HEK293 (cell line): ENCODE measurements at regions not wholly inside any gene's neighbourhood (a gene's known extent, or its start where the extent isn't known, plus 50 kb on each side); places are given as distances from the start of the nearest gene placed in this dataset.

Experiments used
- CTCF ChIA-PET: fragments of 350-600 bp; formaldehyde crosslinking; extraction: SDS; loops from one replicate; lab custom pipeline; 2021; ENCODE audit warnings: antibody characterized with exemption; lab: Yijun Ruan, JAX
- POLR2A ChIA-PET: fragments of 300-600 bp; formaldehyde crosslinking; extraction: SDS; loops from one replicate; lab custom pipeline; 2020; ENCODE audit warnings: antibody characterized with exemption, inconsistent platforms; lab: Yijun Ruan, JAX
- H3K27ac ChIP-seq: fragments of 200-500 bp; sonication (Bioruptor generic); 2 replicates; pipeline ENCODE4 v1.5.1; 2014; ENCODE audit warnings: low read depth, low read length, control low read depth, inconsistent platforms; ENCODE audit errors: extremely low read depth
- H3K36me3 ChIP-seq, 2 experiments: fragments of 200-500 bp in 1 of 2; sonication (Bioruptor generic) in 1 of 2; 1 replicate in 1 of 2; 2 replicates in 1 of 2; pipeline ENCODE4 v1.5.1; 2014 to 2017; ENCODE audit warnings: inconsistent platforms in 2 of 2, low read length in 2 of 2; ENCODE audit not compliant: control insufficient read depth in 2 of 2, insufficient read depth in 1 of 2
- H3K4me1 ChIP-seq: fragments of 200-500 bp; sonication (Bioruptor generic); 2 replicates; pipeline ENCODE4 v1.5.1; 2014; ENCODE audit warnings: mild to moderate bottlenecking, low read length, inconsistent platforms; ENCODE audit not compliant: control insufficient read depth, insufficient read depth
- H3K4me3 ChIP-seq: 2 replicates; pipeline ENCODE4 v1.5.1; 2011; ENCODE audit warnings: low read depth, mild to moderate bottlenecking, control low read depth, low read length, moderate library complexity
- H3K9me3 ChIP-seq: fragments of 200-500 bp; sonication (Bioruptor generic); 2 replicates; pipeline ENCODE4 v1.5.1; 2014; ENCODE audit warnings: low read depth, low read length, inconsistent platforms; ENCODE audit not compliant: control insufficient read depth, insufficient read depth
- GLI4 ChIP-seq: fragments of 450-650 bp; formaldehyde crosslinking; IDR thresholded peaks from 2 replicates; pipeline ENCODE4 v1.5.1; 2016; ENCODE audit warnings: missing biosample characterization, missing genetic modification characterization
- IKZF3 ChIP-seq: fragments of 450-650 bp; IDR thresholded peaks from 2 replicates; pipeline ENCODE4 v1.5.0; 2018; ENCODE audit warnings: missing biosample characterization, mild to moderate bottlenecking, missing genetic modification characterization, moderate library complexity
- KLF7 ChIP-seq: fragments of 450-650 bp; formaldehyde crosslinking; IDR thresholded peaks from 2 replicates; pipeline ENCODE4 v1.5.1; 2016; ENCODE audit warnings: missing biosample characterization, missing genetic modification characterization, borderline replicate concordance
- RBAK ChIP-seq: fragments of 450-650 bp; formaldehyde crosslinking; IDR thresholded peaks from 2 replicates; pipeline ENCODE4 v1.5.1; 2016; ENCODE audit warnings: missing biosample characterization, missing genetic modification characterization
- REST ChIP-seq: fragments of 450-650 bp; formaldehyde crosslinking; IDR thresholded peaks from 2 replicates; pipeline ENCODE4 v1.5.1; 2016; ENCODE audit warnings: missing biosample characterization, missing genetic modification characterization
- ZBTB11 ChIP-seq: fragments of 450-650 bp; formaldehyde crosslinking; conservative IDR thresholded peaks from 2 replicates; pipeline ENCODE4 v1.5.1; 2016; ENCODE audit warnings: low read depth, missing biosample characterization, missing genetic modification characterization
- ZBTB20 ChIP-seq: fragments of 450-650 bp; formaldehyde crosslinking; IDR thresholded peaks from 2 replicates; pipeline ENCODE4 v1.5.1; 2016; ENCODE audit warnings: missing biosample characterization, missing genetic modification characterization
- ZBTB6 ChIP-seq: fragments of 450-650 bp; formaldehyde crosslinking; IDR thresholded peaks from 2 replicates; pipeline ENCODE4 v1.5.1; 2017; ENCODE audit warnings: missing biosample characterization, missing genetic modification characterization
- ZNF121 ChIP-seq: fragments of 450-650 bp; formaldehyde crosslinking; IDR thresholded peaks from 2 replicates; pipeline ENCODE4 v1.5.1; 2016; ENCODE audit warnings: missing biosample characterization, missing genetic modification characterization
- ZNF175 ChIP-seq: fragments of 450-650 bp; formaldehyde crosslinking; IDR thresholded peaks from 2 replicates; pipeline ENCODE4 v1.5.1; 2016; ENCODE audit warnings: missing biosample characterization, missing genetic modification characterization
- ZNF18 ChIP-seq: fragments of 450-650 bp; formaldehyde crosslinking; IDR thresholded peaks from 2 replicates; pipeline ENCODE4 v1.5.1; 2016; ENCODE audit warnings: missing biosample characterization, missing genetic modification characterization
- ZNF391 ChIP-seq: fragments of 450-650 bp; formaldehyde crosslinking; IDR thresholded peaks from 2 replicates; pipeline ENCODE4 v1.5.1; 2016; ENCODE audit warnings: low read depth, missing biosample characterization, missing genetic modification characterization, borderline replicate concordance
- ZNF624 ChIP-seq: fragments of 450-650 bp; formaldehyde crosslinking; IDR thresholded peaks from 2 replicates; pipeline ENCODE4 v1.5.1; 2017; ENCODE audit warnings: missing biosample characterization, missing genetic modification characterization
- ZNF654 ChIP-seq: fragments of 450-650 bp; formaldehyde crosslinking; IDR thresholded peaks from 2 replicates; pipeline ENCODE4 v1.5.1; 2016; ENCODE audit warnings: low read depth, missing biosample characterization, missing genetic modification characterization
- ZNF707 ChIP-seq: fragments of 450-650 bp; formaldehyde crosslinking; IDR thresholded peaks from 2 replicates; pipeline ENCODE4 v1.5.1; 2016; ENCODE audit warnings: missing biosample characterization, missing genetic modification characterization
- ZNF837 ChIP-seq: fragments of 450-650 bp; formaldehyde crosslinking; IDR thresholded peaks from 2 replicates; pipeline ENCODE4 v1.5.1; 2016; ENCODE audit warnings: missing biosample characterization, missing genetic modification characterization
- ZSCAN18 ChIP-seq: fragments of 450-650 bp; formaldehyde crosslinking; IDR thresholded peaks from 2 replicates; pipeline ENCODE4 v1.5.1; 2016; ENCODE audit warnings: missing biosample characterization, missing genetic modification characterization

- H3K9me3 ChIP-seq = no peaks in the 10 kb centered on the region
- no peak for TF ChIP-seq ZNF18 (tag by site-specific recombination)
- TF ChIP-seq ZBTB6 = no peak
- no peak for TF ChIP-seq KLF7 (tag by site-specific recombination)
- TF ChIP-seq ZNF391 = no peak
- no peak for TF ChIP-seq ZNF654
- no peak for TF ChIP-seq ZBTB11 (tag by site-specific recombination)
- no peak for TF ChIP-seq ZNF624 (tag by site-specific recombination)
- no peak for TF ChIP-seq GLI4 (tag by site-specific recombination)
- TF ChIP-seq ZBTB20 (tag by site-specific recombination) = no peak
- no peak for TF ChIP-seq ZNF175 (tag by site-specific recombination)
- no peak for TF ChIP-seq ZNF707 (tag by site-specific recombination)
- H3K4me3 ChIP-seq = no peak overlapping the region
- POLR2A ChIA-PET = no interaction called here
- CTCF ChIA-PET = interaction anchor here (0.6 kb wide), 1 partner anchor 55 kb away, joined by 4 read pairs; no protein-coding TSS in a partner anchor
- H3K4me1 ChIP-seq = no peaks in the 10 kb centered on the region
- no peak overlapping the region for H3K27ac ChIP-seq
- no peaks in the 10 kb centered on the region for H3K36me3 ChIP-seq
Measured at GRCh38 chr6:141117874-141118273, 1014.9 kb upstream of the GJE1 start.

GRCh38 chr6:141110481-141110880, 1022.2 kb upstream of the GJE1 start:
- Histone ChIP-seq H3K4me1 (no peaks in the 10 kb centered on the region), H3K36me3 (no peaks in the 10 kb centered on the region), H3K9me3 (no peaks in the 10 kb centered on the region), H3K27ac (no peak overlapping the region), H3K4me3 (no peak overlapping the region)
- TF ChIP-seq ZSCAN18 (tag by site-specific recombination) (no peak), REST (tag by site-specific recombination) (no peak), IKZF3 (tag by site-specific recombination) (no peak), ZNF837 (tag by site-specific recombination) (no peak), RBAK (no peak), ZNF121 (tag by site-specific recombination) (no peak)
- CTCF ChIA-PET = no interaction called here
- POLR2A ChIA-PET = no interaction called here
